ENCODE measurements at regions not wholly inside any gene's neighbourhood (a gene's known extent, or its start where the extent isn't known, plus 50 kb on each side); places are given as distances from the start of the nearest gene placed in this dataset.

- H3K9ac ChIP-seq (ENCODE audit: insufficient read length) = no peak overlapping the region
- no peak overlapping the region for H3K4me3 ChIP-seq
- TF ChIP-seq FOXP2 (optimal IDR thresholded peaks at IDR 0.05; ENCODE audit: control extremely low read depth, extremely low read length, insufficient read depth) (no peak), POLR2AphosphoS5 (IDR thresholded peaks at IDR 0.05; ENCODE audit: borderline replicate concordance, low read depth, low read length) (no peak), EZH2 (IDR thresholded peaks at IDR 0.05) (no peak)
- no peak for DNase-seq (ENCODE audit: low read depth, low spot score)
- no peak overlapping the region for H3K27ac ChIP-seq
- H3K9me3 ChIP-seq (ENCODE audit: low read depth, low read length) = no peaks in the 10 kb centered on the region
- H3K36me3 ChIP-seq (ENCODE audit: insufficient read depth, low read length) = no peaks in the 10 kb centered on the region
Observed at GRCh38 chr13:80727321-80727975, 386.5 kb upstream of the SPRY2 start.

GRCh38 chr13:80726868-80727267, 385.9 kb upstream of the SPRY2 start:
- no peaks in the 10 kb centered on the region for H3K36me3 ChIP-seq (ENCODE audit: insufficient read depth, low read length)
- no peak for TF ChIP-seq FOXP2 (optimal IDR thresholded peaks at IDR 0.05; ENCODE audit: control extremely low read depth, extremely low read length, insufficient read depth)
- no peak for TF ChIP-seq POLR2AphosphoS5 (IDR thresholded peaks at IDR 0.05; ENCODE audit: borderline replicate concordance, low read depth, low read length)
- no peak for TF ChIP-seq EZH2 (IDR thresholded peaks at IDR 0.05)
- no peak overlapping the region for H3K4me3 ChIP-seq
- H3K27ac ChIP-seq = no peak overlapping the region
- H3K9ac ChIP-seq (ENCODE audit: insufficient read length) = no peak overlapping the region
- H3K9me3 ChIP-seq (ENCODE audit: low read depth, low read length) = no peaks in the 10 kb centered on the region
- no peak for DNase-seq (ENCODE audit: low read depth, low spot score)

- Histone ChIP-seq H3K4me3 (no peak overlapping the region), H3K9ac (ENCODE audit: insufficient read length) (no peak overlapping the region), H3K36me3 (ENCODE audit: insufficient read depth, low read length) (no peaks in the 10 kb centered on the region), H3K9me3 (ENCODE audit: low read depth, low read length) (no peaks in the 10 kb centered on the region), H3K27ac (no peak overlapping the region)
- no peak for DNase-seq (ENCODE audit: low read depth, low spot score)
- no peak for TF ChIP-seq FOXP2 (optimal IDR thresholded peaks at IDR 0.05; ENCODE audit: control extremely low read depth, extremely low read length, insufficient read depth)
Observed at GRCh38 chr13:80721689-80722088, 380.8 kb upstream of the SPRY2 start.

GRCh38 chr13:80718970-80719369, 378.0 kb upstream of the SPRY2 start:
- no peak for TF ChIP-seq FOXP2 (optimal IDR thresholded peaks at IDR 0.05; ENCODE audit: control extremely low read depth, extremely low read length, insufficient read depth)
- no peak for TF ChIP-seq POLR2AphosphoS5 (IDR thresholded peaks at IDR 0.05; ENCODE audit: borderline replicate concordance, low read depth, low read length)
- no peak for TF ChIP-seq EZH2 (IDR thresholded peaks at IDR 0.05)
- DNase-seq (ENCODE audit: low read depth, low spot score) = no peak
- no peaks in the 10 kb centered on the region for H3K9me3 ChIP-seq (ENCODE audit: low read depth, low read length)

GRCh38 chr13:80717776-80718175, 376.9 kb upstream of the SPRY2 start:
- TF ChIP-seq POLR2AphosphoS5 (IDR thresholded peaks at IDR 0.05; ENCODE audit: borderline replicate concordance, low read depth, low read length) (no peak), FOXP2 (optimal IDR thresholded peaks at IDR 0.05; ENCODE audit: control extremely low read depth, extremely low read length, insufficient read depth) (no peak), EZH2 (IDR thresholded peaks at IDR 0.05) (no peak)
- H3K9ac ChIP-seq (ENCODE audit: insufficient read length) = no peak overlapping the region
- DNase-seq (ENCODE audit: low read depth, low spot score) = no peak
- H3K27ac ChIP-seq = no peak overlapping the region
- no peaks in the 10 kb centered on the region for H3K9me3 ChIP-seq (ENCODE audit: low read depth, low read length)
- H3K36me3 ChIP-seq (ENCODE audit: insufficient read depth, low read length) = no peaks in the 10 kb centered on the region
- no peak overlapping the region for H3K4me3 ChIP-seq

More at GRCh38 chr13:80718970-80719369, 378.0 kb upstream of the SPRY2 start:
- Histone ChIP-seq H3K4me3 (no peak overlapping the region), H3K27ac (no peak overlapping the region), H3K36me3 (ENCODE audit: insufficient read depth, low read length) (no peaks in the 10 kb centered on the region), H3K9ac (ENCODE audit: insufficient read length) (no peak overlapping the region)

- H3K36me3 ChIP-seq (ENCODE audit: insufficient read depth, low read length) = no peaks in the 10 kb centered on the region
- DNase-seq (ENCODE audit: low read depth, low spot score) = no peak
- no peak overlapping the region for H3K4me3 ChIP-seq
- H3K9me3 ChIP-seq (ENCODE audit: low read depth, low read length) = no peaks in the 10 kb centered on the region
- TF ChIP-seq FOXP2 (optimal IDR thresholded peaks at IDR 0.05; ENCODE audit: control extremely low read depth, extremely low read length, insufficient read depth) = no peak
- no peak for TF ChIP-seq POLR2AphosphoS5 (IDR thresholded peaks at IDR 0.05; ENCODE audit: borderline replicate concordance, low read depth, low read length)
- TF ChIP-seq EZH2 (IDR thresholded peaks at IDR 0.05) = no peak
- H3K9ac ChIP-seq (ENCODE audit: insufficient read length) = no peak overlapping the region
- H3K27ac ChIP-seq = no peak overlapping the region
Observed at GRCh38 chr13:80716610-80717081, 375.7 kb upstream of the SPRY2 start.

- no peak overlapping the region for H3K4me3 ChIP-seq
- H3K9me3 ChIP-seq (ENCODE audit: low read depth, low read length) = no peaks in the 10 kb centered on the region
- no peaks in the 10 kb centered on the region for H3K36me3 ChIP-seq (ENCODE audit: insufficient read depth, low read length)
- no peak overlapping the region for H3K9ac ChIP-seq (ENCODE audit: insufficient read length)
- no peak for TF ChIP-seq EZH2 (IDR thresholded peaks at IDR 0.05)
- no peak for TF ChIP-seq POLR2AphosphoS5 (IDR thresholded peaks at IDR 0.05; ENCODE audit: borderline replicate concordance, low read depth, low read length)
- no peak for TF ChIP-seq FOXP2 (optimal IDR thresholded peaks at IDR 0.05; ENCODE audit: control extremely low read depth, extremely low read length, insufficient read depth)
- H3K27ac ChIP-seq = no peak overlapping the region
- no peak for DNase-seq (ENCODE audit: low read depth, low spot score)
Observed at GRCh38 chr13:80712026-80712425, 371.1 kb upstream of the SPRY2 start.

- H3K9ac ChIP-seq (ENCODE audit: insufficient read length) = no peak overlapping the region
- H3K9me3 ChIP-seq (ENCODE audit: low read depth, low read length) = no peaks in the 10 kb centered on the region
- TF ChIP-seq EZH2 (IDR thresholded peaks at IDR 0.05) (no peak), POLR2AphosphoS5 (IDR thresholded peaks at IDR 0.05; ENCODE audit: borderline replicate concordance, low read depth, low read length) (no peak), FOXP2 (optimal IDR thresholded peaks at IDR 0.05; ENCODE audit: control extremely low read depth, extremely low read length, insufficient read depth) (no peak)
- H3K27ac ChIP-seq = no peak overlapping the region
- no peak overlapping the region for H3K4me3 ChIP-seq
- H3K36me3 ChIP-seq (ENCODE audit: insufficient read depth, low read length) = no peaks in the 10 kb centered on the region
- no peak for DNase-seq (ENCODE audit: low read depth, low spot score)
Observed at GRCh38 chr13:80708791-80709190, 367.9 kb upstream of the SPRY2 start.

Measured in SK-N-MC (cell line).